ENCODE measurements at regions not wholly inside any gene's neighbourhood (a gene's known extent, or its start where the extent isn't known, plus 50 kb on each side); places are given as distances from the start of the nearest gene placed in this dataset.

DNA sequence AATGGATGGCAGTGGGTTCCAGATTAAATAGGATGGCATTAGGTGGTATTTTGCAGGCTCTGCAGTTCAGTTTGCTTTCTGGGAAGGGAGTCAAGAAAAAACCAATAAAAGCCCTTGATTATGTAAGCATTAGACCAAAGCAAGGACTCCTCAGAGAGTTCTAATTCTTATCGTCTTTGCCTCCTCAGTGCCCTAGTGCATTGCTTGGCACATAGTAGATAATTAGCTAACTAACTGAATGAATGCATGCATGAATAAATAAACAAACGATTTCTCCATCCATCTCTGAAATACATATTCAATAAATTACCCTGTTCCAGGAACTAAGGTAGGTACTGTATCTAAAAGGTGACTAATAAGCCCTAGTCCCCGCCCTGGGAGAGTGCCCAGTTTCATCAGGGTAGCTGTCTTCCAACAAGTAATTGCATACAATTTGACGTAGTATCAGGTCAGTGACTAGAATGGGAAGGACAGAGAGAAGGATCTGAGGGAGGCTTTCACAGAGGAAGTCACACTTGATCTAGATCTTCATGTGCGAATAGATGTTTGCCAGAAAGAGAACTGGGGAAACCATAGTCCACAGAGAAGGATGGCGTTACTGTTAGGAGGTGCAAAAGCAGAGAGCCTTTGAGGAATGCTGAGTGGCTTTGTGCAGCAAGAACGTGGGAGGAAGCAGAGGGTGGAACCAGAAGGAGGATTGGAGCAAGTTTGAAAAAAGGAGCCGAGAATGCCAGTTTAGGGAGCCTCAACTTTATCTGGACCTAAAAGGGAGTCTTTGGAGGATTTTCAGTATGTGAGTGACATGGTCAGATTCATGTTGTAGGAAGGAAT lies 111.4 kb downstream of the TBX19 start:
- DNase-seq (ENCODE audit: low read depth), result peak; percentile 73
- H3K4me3 ChIP-seq (ENCODE audit: low read length), result no peak overlapping the region
- TF ChIP-seq, protein P1, sequence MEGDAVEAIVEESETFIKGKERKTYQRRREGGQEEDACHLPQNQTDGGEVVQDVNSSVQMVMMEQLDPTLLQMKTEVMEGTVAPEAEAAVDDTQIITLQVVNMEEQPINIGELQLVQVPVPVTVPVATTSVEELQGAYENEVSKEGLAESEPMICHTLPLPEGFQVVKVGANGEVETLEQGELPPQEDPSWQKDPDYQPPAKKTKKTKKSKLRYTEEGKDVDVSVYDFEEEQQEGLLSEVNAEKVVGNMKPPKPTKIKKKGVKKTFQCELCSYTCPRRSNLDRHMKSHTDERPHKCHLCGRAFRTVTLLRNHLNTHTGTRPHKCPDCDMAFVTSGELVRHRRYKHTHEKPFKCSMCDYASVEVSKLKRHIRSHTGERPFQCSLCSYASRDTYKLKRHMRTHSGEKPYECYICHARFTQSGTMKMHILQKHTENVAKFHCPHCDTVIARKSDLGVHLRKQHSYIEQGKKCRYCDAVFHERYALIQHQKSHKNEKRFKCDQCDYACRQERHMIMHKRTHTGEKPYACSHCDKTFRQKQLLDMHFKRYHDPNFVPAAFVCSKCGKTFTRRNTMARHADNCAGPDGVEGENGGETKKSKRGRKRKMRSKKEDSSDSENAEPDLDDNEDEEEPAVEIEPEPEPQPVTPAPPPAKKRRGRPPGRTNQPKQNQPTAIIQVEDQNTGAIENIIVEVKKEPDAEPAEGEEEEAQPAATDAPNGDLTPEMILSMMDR (IDR thresholded peaks at IDR 0.05; ENCODE audit: insufficient read depth, low read depth, low read length, missing control alignments), result no peak

DNA sequence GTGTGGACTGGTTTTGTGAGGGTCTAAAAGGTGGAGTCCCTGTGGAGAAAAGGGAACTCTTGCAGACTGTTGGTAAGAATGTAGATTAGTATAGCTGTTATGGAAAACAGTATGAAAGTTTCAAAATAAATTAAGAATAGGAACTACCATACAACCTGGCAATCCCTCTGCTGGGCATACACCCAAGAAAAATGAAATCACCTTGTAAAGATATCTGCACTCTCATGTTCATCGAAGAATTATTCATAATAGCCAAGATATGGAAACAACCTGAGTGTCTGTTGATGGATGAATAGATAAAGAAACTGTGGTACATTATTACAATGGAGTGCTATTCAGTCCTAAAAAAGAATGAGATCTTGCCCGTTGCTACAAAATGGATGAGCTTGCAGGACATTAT lies 109.6 kb downstream of the TBX19 start:
- no peak overlapping the region for H3K4me3 ChIP-seq (ENCODE audit: low read length)
- TF ChIP-seq, protein P1 (IDR thresholded peaks at IDR 0.05; ENCODE audit: insufficient read depth, low read depth, low read length, missing control alignments), result no peak
- DNase-seq (ENCODE audit: low read depth), result peak; percentile 38

DNA sequence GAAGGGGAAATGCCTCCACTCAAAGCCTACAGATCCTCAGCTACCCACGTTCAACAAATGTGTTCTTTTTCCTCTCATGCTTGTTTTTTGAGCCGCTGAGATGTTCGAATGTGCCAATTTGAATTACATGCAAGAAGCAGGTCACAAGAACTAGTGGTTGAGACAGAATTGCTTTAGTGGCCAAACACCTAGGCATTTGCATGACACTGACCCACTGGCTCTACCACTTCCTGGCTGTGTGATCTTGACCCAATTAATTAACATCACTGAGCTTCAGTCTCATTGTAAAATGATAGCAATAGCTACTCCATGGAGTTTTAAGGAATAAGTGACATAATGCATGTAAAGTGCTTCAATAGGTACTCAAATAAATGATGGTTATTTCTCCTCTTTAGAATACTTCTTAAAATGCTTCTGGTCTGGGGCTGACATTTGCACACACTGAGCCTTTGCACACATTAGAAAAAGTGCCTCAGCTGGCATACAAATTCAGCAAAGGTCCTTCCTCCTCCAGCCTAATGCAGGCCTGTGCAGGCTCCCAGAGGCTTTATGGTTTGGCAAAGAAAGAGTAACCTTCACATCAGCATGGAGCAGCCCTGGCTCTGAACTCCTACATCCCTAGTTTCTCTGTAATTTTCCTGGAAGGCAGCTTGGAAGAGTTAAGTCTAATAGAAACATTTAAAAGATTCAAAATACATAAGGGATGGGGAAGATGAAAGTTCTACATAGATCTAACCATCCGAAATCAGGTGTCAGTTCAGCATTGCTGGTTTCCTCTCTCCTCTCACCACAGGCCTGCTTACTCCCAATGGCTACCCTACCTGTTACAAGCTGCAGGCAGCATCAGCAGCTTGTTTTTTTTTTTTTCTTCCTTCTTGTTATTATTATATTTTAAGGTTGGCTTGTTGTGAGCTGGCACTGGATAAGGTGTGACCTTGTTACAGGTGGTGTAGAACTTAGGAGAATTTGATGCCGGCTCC lies 107.4 kb downstream of the TBX19 start:
- TF ChIP-seq, protein P1 (IDR thresholded peaks at IDR 0.05; ENCODE audit: insufficient read depth, low read depth, low read length, missing control alignments), result no peak
- no peak overlapping the region for H3K4me3 ChIP-seq (ENCODE audit: low read length)
- no peak for DNase-seq (ENCODE audit: low read depth)

DNA sequence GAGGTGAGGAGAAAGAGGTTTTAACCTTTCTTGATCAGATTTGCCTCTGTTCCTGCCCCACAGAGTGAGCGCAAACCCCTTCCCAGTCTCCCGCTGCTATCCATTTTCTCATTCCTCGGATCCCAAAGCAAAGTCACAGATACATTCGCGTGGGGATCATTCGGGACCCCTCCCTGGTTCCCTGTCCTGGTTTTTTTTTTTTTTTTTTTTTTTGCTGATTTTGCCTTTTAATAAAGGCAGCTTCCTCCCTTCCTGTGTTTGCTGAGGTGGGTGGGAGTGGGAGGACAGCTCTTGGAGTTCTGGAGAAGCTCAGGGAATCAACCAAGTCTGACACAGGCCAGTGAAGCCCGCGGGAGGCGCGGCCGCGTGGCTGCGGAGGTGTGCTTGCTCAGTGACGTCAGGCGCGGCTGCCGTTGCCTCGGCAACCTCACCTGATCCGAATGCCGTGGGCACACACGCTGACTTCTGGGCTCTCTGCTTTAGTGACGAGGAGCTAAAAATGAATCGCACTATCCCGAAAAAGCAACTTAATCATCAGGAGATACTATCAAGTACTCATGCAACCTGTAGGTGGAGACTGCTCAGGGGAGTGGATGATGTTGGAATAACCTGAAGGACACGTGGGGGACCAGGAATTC lies 106.4 kb downstream of the TBX19 start:
- H3K4me3 ChIP-seq (ENCODE audit: low read length), result no peak overlapping the region
- DNase-seq (ENCODE audit: low read depth), result peak; percentile 81
- TF ChIP-seq, protein P1 (IDR thresholded peaks at IDR 0.05; ENCODE audit: insufficient read depth, low read depth, low read length, missing control alignments), result peak; percentile 46

DNA sequence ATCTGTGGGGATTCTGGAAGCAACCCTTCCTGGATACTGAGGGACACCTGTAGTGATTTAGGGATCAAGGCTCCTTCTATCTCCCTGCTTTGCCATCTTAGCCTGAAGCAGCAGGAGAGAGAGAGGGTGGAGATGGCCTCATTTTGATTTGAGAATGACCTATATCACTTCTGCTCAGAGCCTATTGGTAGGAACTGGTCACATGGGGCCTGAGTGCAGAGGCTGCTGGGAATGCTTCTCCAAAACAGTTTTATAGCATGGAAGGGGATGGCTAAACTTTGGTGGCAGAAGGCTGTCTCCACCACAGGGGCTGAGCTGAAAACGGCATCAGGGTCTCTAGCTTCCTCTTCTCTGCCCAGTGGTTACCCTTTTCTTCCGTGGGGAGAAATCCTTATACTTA lies 105.8 kb downstream of the TBX19 start:
- TF ChIP-seq, protein P1 (IDR thresholded peaks at IDR 0.05; ENCODE audit: insufficient read depth, low read depth, low read length, missing control alignments), result no peak
- H3K4me3 ChIP-seq (ENCODE audit: low read length), result no peak overlapping the region
- no peak for DNase-seq (ENCODE audit: low read depth)

DNA sequence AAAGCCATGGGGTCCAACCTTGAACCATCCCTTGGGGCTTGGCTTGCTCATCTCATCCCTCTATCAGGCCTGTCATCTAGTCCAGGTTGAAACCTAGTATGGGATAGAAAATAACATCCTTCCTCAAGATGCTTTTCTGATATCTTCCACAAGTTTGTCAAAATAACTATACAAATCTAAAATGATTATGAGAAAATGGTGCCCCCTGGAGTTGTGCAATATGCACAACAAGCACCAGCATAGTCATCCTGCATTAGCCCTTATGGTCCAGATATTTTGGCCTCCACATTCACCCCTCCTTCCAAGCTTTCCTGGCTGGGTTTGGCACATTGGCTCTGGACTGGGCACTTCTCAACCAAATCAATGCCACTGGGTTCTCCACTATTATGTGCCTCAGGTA lies 101.2 kb downstream of the TBX19 start:
- no peak for DNase-seq (ENCODE audit: low read depth)
- H3K4me3 ChIP-seq (ENCODE audit: low read length), result no peak overlapping the region
- TF ChIP-seq, protein P1 (IDR thresholded peaks at IDR 0.05; ENCODE audit: insufficient read depth, low read depth, low read length, missing control alignments), result no peak
